GM12891 (cell line): ENCODE measurements at regions not wholly inside any gene's neighbourhood (a gene's known extent, or its start where the extent isn't known, plus 50 kb on each side); places are given as distances from the start of the nearest gene placed in this dataset.
"Not testable (repeated sequence)": the region's sequence is repeated elsewhere in the genome, so short reads cannot be mapped to it uniquely, and the experiment has no call there.

Source experiments
- DNase-seq: peaks from one replicate; pipeline ENCODE4 v3.0.0; 2011; ENCODE audit warnings: low spot score; ENCODE audit not compliant: insufficient read length
- FAIRE-seq: peaks from 2 replicates; lab custom pipeline; 2011; peaks lifted over from hg19 to GRCh38; lab: Jason Lieb, UNC
- PAX5 ChIP-seq: IDR thresholded peaks from 2 replicates; pipeline ENCODE4 v1.6.1; 2011; ENCODE audit warnings: low read length, moderate library complexity, mild to moderate bottlenecking; ENCODE audit not compliant: insufficient read depth, severe bottlenecking
- POLR2A ChIP-seq: IDR thresholded peaks from 2 replicates; pipeline ENCODE4 v1.6.1; 2011; ENCODE audit warnings: low read depth, low read length, control low read depth
- POLR2AphosphoS5 ChIP-seq: IDR thresholded peaks from 2 replicates; pipeline ENCODE4 v1.6.1; 2011; ENCODE audit warnings: low read depth, low read length, control low read depth
- POU2F2 ChIP-seq: IDR thresholded peaks from 2 replicates; pipeline ENCODE4 v1.6.1; 2011; ENCODE audit warnings: low read depth, mild to moderate bottlenecking, control low read depth, low read length, moderate library complexity
- SPI1 ChIP-seq: IDR thresholded peaks from 2 replicates; pipeline ENCODE4 v1.6.1; 2011; ENCODE audit warnings: low read depth, low read length, control low read depth
- TAF1 ChIP-seq: IDR thresholded peaks from 2 replicates; pipeline ENCODE4 v1.6.1; 2011; ENCODE audit warnings: low read depth, low read length, control low read depth

DNA sequence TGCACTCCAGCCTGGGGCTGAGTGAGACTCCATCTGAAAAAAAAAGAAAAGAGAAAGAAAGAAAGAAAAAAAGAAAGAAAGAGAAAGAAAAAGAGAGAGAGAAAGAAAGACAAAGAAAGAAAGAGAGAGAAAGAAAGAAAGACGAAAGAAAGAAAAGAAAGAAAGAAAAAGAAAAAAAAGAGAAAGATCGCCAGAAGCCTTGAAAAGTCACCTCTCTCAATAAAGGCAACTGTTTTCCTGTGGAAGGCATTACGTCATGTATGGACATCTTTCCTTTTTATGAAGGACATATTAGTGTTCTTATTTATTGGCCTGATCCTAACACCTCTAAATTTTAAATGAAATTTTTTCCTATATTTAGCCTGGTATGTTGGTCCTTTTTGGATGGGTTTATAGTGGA lies 310.9 kb upstream of the FRG1 start:
- FAIRE-seq, DNase-seq: not testable (repeated sequence)

DNA sequence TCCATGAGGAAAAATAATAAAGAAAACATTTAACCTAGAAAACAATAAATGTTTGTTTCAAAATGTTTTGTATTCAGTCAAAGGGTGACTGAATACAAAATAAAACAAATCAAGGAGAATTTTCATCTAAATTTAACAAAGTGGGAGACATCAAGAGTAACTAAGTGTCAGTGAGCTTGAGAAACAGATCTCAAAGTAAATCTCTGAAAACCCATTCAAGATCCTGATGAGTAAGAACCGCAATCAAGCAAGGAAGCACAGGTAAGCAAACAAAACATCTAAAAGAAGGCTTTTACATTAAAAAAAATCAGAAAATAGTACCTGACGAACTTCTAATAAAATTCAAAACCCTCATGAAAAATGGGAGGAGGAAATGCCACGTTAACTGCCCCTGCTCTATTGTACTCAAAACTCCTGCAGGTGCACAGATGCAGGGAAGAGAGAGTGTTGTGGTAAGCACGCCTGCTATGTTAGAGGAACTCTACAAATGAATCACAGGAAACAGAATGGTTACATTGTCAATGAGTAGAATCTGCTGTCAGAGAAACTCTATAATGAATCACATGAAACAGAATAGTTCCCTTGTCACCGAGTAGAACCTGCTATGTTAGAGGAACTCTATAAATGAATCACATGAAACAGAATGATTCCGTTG lies 309.6 kb upstream of the FRG1 start:
- DNase-seq, FAIRE-seq: not testable (repeated sequence)

DNA sequence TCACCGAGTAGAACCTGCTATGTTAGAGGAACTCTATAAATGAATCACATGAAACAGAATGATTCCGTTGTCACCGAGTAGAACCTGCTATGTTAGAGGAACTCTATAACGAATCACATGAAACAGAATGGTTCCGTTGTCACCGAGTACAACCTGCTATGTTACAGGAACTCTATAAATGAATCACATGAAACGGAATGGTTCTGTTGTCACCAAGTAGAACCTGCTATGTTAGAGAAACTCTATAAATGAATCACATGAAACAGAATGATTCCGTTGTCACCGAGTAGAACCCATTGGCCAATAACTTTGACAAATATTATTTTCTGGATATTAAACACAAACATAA lies 309.1 kb upstream of the FRG1 start:
- DNase-seq, FAIRE-seq: not testable (repeated sequence)

DNA sequence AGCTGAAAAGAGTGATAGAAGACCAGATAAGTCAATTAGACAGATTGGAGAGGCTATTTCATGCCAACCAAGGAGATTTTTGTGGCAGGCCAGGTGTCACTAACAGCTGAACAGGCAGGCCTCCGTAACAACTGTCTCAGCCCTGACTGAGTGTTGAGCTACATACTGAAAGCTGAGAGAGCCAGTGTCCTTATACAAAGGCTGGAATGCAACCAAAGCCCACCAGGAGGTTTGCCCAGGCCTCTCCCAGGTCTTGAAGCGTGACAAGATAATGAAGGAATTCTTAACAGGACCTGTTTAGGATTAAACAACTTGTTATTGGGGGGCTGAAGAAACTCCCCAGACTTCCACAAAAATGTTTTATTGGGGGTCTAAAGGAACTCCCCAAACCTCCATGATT lies 290.2 kb upstream of the FRG1 start:
- DNase-seq, FAIRE-seq: not testable (repeated sequence)

DNA sequence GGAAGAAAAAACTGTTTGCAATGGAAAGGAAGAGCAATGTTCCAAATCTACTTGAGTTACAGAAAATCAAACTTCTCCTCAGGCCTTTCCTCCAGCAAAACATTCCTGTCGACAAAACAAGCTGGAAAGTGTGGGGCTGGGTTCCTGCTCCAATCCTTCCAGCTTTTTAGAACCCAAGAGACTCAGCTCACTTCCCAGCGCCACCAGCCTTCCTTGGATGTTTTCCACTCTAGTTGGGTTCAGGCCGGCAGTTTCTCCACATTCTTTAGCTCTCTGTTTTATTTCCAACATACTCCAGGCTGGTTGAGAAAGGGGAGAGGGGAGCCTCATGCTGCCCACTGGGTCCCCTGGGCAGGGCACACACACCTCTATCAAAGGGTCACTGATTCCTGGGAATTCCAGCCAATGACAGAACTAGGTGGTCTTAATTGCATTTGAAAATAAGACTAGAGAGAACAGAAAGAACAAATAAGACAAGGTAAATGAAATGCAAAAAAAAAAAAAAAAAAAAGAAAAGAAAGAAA lies 287.5 kb upstream of the FRG1 start:
- DNase-seq, FAIRE-seq: not testable (repeated sequence)

DNA sequence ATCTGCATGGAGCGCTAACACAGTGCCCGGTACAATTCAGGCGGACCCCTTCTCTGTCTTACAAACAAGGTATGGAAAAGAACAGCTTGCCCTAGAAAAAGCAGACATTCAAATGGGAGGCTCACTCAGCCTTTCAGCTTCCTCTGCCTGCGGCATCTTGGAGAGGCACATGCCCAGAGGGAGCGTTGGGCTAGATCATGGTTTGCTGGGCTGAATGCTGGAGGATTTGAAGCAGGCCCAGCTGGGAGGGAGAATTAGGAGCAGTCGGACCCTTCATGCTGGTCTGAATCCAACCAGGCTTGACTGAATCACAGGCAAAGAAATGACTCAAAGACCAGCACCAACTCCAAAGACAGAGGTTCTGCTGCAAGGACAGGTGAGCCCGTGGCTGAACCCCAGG lies 286.7 kb upstream of the FRG1 start:
- FAIRE-seq: not testable (repeated sequence)

DNA sequence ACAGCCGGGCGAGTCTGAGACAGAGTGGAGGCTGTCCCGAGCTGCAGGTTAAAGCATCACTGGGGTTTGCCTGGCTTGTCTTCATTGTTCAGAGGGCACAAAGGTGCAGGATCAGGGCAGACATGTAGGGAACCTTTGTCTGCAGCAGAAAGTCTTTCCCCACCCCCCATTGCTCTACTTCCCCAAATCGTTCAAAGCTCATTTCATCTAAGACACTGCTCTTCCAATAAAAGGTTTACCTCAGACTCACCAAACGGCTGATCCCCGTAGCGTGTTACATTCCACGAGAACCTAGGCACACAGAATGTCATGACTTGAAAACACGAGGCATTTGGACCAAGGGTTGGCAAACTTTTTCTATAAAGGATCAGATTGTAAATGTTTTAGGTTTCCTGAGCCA lies 286.3 kb upstream of the FRG1 start:
- not testable (repeated sequence) for DNase-seq, FAIRE-seq

More for the DNA sequence above, 286.7 kb upstream of the FRG1 start:
- DNase-seq: not testable (repeated sequence)

DNA sequence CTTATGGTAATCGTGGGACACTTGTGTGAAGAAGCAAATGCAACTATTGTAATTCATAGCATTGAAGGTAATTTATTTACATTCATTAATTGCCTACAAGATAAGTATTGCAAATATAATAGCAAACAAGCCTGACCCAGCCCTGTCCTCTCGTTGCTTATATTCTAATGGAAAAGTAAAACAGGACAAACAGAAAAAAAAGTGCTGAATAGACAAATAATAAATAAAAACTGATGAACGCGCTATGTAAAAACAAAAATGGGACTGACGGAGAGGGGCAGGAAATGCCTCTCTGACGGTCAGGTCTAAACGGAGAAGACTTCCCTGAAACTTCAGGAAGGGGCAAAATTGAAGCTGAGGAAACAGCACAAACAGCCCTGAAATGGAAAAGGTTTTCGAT lies 284.9 kb upstream of the FRG1 start:
- FAIRE-seq, DNase-seq: not testable (repeated sequence)

DNA sequence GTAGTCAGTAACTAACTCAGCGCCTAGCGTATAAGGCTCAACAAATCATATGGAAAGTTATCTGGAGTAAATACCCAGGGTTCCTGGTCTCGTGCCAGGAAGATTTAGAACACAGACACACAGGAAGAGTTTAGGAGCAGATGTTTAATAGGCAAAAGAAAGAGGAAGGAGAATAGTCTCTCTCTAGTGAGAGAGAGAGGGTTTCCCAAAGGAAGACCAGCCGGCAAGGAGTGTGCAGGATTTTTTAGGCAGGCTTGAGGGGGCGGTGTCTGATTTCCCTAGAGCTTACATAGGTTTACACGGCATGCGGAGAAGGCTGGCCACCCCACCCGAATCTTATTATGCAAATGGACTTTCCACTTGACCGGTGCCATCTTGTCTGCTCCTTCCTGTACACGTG lies 284.0 kb upstream of the FRG1 start:
- DNase-seq (no peak), FAIRE-seq (no peak)
- no peak for TF ChIP-seq TAF1
- TF ChIP-seq SPI1: no peak
- TF ChIP-seq POU2F2: no peak
- TF ChIP-seq POLR2AphosphoS5: no peak
- TF ChIP-seq PAX5: no peak
- no peak for TF ChIP-seq POLR2A

DNA sequence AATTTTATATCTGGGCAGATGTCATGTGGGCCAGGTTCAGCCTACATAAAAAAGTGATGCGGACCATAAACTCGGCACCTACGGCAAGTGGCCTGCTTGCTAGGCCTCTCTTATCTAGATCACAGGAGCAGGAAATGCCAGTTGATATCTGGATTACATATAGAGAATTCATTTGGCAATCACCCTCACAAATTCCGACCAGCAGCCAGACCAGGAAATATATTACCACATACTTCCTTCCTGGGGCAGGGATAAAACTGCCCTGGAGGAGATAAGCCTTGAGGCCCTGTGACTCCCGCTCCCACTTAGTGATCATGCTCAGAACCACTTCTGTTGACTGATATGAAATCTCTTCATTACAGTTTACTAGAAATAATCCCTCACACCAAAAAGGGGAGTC lies 282.4 kb upstream of the FRG1 start:
- FAIRE-seq, DNase-seq: not testable (repeated sequence)

DNA sequence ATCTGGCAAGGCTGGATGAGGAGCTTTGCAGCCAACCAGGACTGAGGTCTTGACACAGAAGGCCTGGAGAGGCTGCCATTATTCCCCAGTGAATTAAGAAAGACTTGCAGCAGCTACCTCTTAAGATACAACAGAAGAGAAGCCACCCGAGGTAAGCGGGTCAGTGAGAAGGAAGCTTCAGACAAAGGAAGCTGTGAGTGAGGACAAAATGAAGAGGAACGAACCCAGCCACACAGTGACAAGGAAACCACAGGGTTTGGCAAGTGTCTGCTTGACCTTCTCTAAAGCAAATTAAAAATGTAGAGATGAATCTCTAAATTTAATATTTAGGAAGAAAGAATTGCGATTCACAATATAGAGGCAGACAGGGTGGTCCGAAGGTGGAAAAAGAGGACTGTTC lies 281.8 kb upstream of the FRG1 start:
- not testable (repeated sequence) for FAIRE-seq, DNase-seq

DNA sequence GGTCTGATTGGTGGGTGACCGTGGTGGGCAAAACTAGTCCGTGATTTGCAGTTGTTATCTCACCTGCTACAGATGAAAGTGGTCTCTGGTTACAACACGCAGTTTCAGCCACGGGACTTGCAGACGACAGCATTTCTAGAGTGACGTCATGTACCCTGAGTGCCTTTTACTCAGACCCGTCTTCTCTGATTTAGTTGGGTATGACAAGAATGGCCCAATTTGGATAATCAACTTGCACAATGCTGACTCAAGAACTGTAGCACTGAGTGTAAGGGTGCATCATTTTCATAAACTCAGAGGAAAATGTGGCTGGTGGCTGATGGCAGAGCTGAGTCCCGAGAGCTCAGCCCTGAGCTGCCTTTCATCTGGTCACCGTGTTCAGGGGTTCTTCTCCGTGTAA lies 281.4 kb upstream of the FRG1 start:
- TF ChIP-seq POU2F2 (no peak), TAF1 (no peak), POLR2AphosphoS5 (no peak), POLR2A (no peak), PAX5 (no peak), SPI1 (no peak)
- FAIRE-seq (no peak), DNase-seq (no peak)

DNA sequence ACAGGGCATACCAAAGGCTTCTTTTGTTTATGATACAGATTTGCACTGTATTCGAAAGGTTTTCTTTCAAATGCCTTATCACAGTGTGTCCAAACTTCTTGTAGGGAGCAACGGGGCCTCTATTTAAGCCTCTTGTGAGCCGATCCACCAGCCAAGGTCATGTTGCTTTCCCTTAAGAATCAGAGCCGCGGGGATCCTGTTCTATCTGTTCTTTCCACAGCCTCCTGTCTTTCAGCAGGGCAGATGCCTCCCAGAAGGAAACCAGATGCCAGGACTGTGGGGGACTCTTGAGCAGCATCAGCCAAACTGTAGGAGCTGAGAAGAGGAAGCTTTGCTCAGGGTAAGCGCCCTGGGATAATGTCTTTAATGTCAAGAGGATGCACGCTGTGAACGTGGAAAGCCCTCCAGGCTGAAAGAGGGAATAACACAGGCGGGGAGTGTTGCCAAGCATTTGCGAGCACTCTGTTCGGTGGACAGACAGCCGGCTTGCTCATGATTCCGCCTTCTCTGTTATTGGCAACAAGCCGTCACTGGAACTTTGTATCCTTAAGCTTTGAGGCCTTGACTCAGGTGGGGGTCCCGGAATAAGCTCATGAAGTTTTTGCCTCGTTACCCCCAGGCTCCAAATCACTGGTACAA lies 279.8 kb upstream of the FRG1 start:
- DNase-seq (no peak), FAIRE-seq (no peak)
- TF ChIP-seq PAX5 (no peak), TAF1 (no peak), POLR2AphosphoS5 (no peak)
